AG04449 (cell line): ENCODE measurements at regions not wholly inside any gene's neighbourhood (a gene's known extent, or its start where the extent isn't known, plus 50 kb on each side); places are given as distances from the start of the nearest gene placed in this dataset.
"Not testable (repeated sequence)": the region's sequence is repeated elsewhere in the genome, so short reads cannot be mapped to it uniquely, and the experiment has no call there.

Experiments
- CTCF ChIA-PET: fragments of 350-600 bp; formaldehyde crosslinking; extraction: SDS; loops from one replicate; lab custom pipeline; 2021; ENCODE audit warnings: antibody characterized with exemption; lab: Yijun Ruan, JAX
- POLR2A ChIA-PET: fragments of 400-600, 350-600 bp; formaldehyde crosslinking; extraction: SDS; loops from one replicate; lab custom pipeline; 2020; ENCODE audit warnings: antibody characterized with exemption, inconsistent platforms; lab: Yijun Ruan, JAX
- DNase-seq: peaks from one replicate; pipeline ENCODE4 v3.0.0-alpha.2; 2010; ENCODE audit warnings: low read depth, low spot score
- H3K4me3 ChIP-seq: 2 replicates; pipeline ENCODE4 v1.5.1; 2011; ENCODE audit warnings: low read depth, mild to moderate bottlenecking, control low read depth, low read length
- TF ChIP-seq, protein P1 (sequence below): IDR thresholded peaks from one replicate; pipeline ENCODE4 v1.5.1; 2011; ENCODE audit warnings: mild to moderate bottlenecking, moderate library complexity, low read length, control low read depth, inconsistent platforms; ENCODE audit not compliant: insufficient read depth; ENCODE audit errors: missing control alignments

DNA sequence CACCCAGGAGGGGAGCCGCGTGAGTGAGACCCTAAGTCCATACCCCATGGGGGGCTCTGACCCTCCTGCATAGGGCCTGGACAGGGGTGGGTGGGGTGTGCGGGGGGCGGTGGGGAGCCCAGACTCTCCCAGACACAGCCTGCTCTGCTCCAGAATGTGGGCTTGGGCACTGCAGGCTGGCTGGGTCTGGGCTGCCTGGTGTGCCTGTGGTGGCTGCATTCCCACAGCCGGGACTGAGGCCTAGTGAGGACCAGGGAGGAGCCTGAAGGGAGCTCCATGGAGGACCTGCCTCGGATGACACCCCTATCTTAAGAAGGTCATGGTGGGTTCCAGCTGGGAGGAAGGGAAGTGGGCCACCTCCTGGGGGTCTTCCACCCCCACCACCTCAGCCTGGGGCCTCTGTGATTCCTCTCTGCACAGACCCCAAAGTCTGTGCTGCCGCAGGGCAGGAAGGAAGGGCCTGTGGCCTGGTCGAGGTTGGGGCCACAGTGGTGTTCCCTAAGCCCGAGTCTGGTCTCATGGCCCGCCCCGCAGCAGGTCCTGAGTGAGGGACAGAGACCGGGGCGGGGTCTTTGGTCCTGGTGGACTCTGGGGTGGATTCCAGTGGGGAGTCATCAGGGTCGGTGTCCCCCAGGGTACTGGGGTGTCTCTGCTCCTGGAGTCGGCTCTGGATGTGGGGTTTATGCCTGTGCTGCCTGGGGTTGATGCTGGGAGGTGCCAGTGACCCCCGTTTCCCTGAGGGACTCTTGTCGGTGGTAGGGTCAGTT, 392.3 kb downstream of the TMEM121 start:
- CTCF ChIA-PET, result no interaction called here
- no peak overlapping the region for H3K4me3 ChIP-seq
- DNase-seq, result no peak
- TF ChIP-seq, protein P1, sequence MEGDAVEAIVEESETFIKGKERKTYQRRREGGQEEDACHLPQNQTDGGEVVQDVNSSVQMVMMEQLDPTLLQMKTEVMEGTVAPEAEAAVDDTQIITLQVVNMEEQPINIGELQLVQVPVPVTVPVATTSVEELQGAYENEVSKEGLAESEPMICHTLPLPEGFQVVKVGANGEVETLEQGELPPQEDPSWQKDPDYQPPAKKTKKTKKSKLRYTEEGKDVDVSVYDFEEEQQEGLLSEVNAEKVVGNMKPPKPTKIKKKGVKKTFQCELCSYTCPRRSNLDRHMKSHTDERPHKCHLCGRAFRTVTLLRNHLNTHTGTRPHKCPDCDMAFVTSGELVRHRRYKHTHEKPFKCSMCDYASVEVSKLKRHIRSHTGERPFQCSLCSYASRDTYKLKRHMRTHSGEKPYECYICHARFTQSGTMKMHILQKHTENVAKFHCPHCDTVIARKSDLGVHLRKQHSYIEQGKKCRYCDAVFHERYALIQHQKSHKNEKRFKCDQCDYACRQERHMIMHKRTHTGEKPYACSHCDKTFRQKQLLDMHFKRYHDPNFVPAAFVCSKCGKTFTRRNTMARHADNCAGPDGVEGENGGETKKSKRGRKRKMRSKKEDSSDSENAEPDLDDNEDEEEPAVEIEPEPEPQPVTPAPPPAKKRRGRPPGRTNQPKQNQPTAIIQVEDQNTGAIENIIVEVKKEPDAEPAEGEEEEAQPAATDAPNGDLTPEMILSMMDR, result no peak
- POLR2A ChIA-PET, result no interaction called here

DNA sequence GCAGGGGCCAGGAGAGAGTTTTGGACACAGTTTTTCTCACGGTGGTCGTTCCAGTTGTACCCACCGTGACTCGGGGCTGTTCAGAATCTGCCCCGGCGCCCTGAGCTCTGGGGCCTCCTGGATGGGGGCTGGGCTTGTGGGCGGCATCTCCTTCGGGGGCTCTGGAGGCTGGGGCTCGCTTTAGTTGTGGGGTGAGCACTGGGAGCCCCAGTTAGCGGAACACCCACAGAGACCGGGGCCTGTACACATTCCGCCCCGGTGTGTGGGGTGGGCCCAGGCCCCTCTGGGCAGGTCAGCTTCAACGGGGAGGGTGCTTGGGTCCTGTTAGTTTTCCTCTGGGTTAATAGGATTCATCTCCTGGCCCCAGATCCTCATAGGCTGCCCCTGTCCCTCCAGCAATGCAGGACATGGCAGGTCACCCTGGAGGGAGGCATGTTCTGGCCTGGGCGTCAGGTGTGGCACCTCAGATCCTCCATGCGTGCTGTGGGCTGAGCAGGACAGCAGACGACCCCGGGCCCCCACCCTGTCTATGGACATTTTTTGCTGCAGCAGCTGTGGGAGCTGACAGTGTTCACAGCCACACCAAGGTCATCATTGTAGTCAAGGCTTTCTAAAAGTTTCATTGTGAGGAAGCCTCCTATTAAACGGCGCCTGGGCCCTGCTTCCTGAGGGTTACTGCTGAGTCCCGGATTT, 393.2 kb downstream of the TMEM121 start:
- no peak overlapping the region for H3K4me3 ChIP-seq
- ChIA-PET CTCF (no interaction called here), POLR2A (no interaction called here)
- TF ChIP-seq, protein P1, result no peak
- no peak for DNase-seq

DNA sequence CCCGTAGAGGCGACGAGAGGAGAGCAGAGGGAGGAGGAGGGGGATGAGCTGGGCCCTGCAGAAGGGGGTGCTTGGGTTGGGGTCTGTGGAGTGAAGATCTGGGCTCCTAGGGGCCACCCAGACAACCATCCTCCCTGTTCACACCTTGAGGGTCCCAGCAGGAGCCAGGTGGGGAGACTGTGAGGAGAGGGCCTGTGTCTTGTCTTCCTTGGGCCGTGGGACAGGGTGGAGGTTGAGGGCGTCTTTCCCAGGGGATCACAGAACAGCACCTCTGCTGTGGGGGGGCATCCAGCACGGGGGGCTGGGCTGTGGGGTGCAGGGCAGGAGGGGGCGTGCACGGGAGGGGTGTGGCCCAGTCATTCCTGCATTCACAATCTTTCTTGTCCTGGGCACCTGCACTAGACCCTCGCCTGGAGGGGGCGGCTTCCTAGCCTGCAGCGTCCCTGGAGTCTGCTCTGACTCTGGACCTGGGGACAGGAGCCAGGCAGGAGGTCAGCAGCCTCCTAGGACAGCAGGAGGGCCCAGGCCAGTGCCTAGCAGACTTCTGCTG, 393.8 kb downstream of the TMEM121 start:
- DNase-seq, H3K4me3 ChIP-seq, CTCF ChIA-PET, POLR2A ChIA-PET: not testable (repeated sequence)

DNA sequence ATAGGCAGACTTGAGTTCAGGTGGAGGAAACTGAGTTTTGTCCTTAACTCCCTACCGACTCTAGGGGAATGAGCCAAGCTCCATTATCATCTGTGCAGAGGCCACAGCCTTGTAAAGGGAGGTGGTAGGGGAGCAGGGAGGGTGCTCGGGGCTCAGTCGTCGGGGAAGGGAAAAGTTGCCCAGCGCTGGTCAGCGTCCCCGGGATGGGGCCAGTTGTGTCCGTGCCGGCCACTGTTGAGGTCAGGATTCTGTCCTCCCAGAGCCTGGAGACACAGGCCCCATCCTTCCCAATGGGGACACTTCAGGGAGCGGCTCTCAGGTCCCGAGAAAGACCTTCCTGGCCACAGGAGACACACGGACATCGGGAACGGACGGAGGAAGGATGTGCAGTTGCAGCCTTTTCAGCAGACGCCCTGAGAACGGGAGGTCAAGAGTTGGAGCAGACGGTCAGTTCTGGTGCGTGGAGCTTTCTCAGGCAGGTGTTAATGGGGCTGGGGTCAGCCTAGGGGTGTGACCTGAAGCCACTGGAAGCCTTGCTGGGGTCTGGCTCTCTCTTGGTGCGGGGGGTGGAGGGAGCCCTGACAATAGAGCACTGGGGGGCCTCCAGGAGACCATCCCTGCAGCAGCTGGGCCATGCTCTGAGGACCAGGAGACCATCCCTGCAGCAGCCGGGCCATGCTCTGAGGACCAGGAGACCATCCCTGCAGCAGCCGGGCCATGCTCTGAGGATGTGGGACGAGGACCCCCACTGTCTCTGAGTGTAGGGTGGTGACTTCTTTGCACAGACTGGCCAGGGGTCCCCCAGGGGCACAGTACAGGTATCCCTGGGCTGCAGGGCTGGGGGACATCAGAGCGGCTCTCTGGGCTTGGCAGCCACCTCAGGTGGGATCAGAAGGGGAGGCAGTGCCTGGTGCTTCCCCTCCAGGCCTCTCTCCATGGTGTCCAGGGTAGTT, 394.7 kb downstream of the TMEM121 start:
- DNase-seq, CTCF ChIA-PET, POLR2A ChIA-PET, H3K4me3 ChIP-seq: not testable (repeated sequence)

DNA sequence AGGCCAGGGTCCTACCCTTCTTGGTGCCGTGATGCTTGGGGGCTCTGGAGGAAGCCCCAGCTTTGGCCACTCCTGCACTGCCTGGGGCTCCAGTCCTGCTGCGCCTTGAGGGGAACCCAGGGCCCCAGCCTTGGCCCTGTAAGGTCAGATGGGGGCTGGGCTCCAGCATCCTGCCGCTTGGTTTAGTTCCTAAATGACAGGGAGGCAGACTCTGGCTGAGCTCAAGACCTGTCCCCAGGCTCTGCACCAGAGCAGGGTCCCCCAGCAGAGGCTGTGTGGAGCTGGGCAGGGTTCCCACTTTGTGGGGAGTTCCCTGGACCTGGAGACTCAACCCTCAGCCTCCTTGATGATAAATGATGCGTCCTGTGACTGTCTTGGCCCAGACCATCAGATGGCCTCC, 395.4 kb downstream of the TMEM121 start:
- H3K4me3 ChIP-seq, POLR2A ChIA-PET, CTCF ChIA-PET, DNase-seq: not testable (repeated sequence)

DNA sequence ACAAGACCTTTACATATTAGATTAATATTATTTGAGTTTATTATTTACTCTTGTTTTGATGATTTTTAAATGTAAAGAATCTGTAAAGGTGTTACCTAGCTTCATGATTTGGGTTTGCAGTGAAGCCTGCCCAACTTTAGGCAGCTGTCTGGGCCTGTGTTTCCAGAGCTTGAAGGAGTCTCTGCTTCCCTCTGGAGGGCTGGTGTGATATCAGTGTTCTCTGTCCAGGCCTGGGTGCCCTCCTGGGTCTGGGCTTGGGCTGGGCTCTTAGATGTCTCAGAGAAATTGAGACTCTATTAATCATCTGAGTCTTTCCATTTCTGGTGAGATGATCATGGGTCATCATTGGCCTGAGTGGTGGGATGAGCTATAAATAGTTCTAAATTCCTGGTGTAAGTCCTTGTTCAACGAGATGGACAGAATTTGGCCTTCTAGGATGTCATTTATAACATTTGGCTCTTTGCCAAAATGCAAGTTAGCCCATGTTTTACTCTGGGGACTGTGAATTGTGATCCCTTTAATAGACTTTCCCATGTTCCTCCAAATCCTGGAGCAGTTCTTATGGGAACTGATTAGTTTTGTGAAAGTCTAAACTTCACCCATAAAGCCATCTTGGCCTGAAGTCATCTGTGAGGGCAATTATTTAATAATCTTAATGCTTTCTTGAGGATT, 397.3 kb downstream of the TMEM121 start:
- POLR2A ChIA-PET, H3K4me3 ChIP-seq, CTCF ChIA-PET, DNase-seq: not testable (repeated sequence)

DNA sequence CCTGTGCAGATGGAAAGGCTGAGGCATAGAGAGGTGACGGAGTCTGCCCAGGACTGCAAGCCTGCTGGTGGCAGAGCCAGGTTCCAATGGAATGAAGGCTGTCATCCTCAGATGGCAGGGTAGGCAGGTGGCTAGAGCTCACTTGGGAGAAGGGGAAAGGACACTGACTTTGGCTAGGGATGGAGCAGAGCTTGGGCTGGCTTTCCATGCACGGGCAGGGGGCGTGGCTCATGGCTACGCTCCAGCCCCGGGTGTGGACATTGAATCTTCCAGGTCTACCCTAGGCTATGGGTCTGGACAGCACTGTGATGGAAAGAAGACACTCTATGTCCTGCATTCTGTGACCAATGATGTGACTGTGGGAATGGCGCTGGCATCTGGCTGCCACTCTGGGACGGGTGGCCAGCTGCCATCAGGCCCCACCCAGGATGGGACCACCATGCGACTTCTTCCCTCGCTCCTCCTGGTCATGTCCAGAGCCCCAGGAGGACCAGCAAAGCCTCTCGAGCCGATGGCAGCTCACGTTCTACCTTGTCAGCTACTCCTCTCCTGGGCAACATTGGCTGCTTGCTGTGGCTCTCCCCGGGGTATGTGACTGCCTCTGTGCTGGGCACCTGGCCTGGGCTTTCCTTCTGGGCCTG, 398.7 kb downstream of the TMEM121 start:
- CTCF ChIA-PET, result no interaction called here
- no peak for DNase-seq

More for the DNA sequence above, 398.7 kb downstream of the TMEM121 start:
- H3K4me3 ChIP-seq, result no peak overlapping the region
- TF ChIP-seq, protein P1, result no peak
- POLR2A ChIA-PET, result no interaction called here
